GM12891 (cell line): ENCODE measurements at regions not wholly inside any gene's neighbourhood (a gene's known extent, or its start where the extent isn't known, plus 50 kb on each side); places are given as distances from the start of the nearest gene placed in this dataset.
A peak's percentile ranks its signal among the peaks of the same experiment; 100 is the strongest.

Source experiments
- DNase-seq: peaks from one replicate; pipeline ENCODE4 v3.0.0; 2011; ENCODE audit warnings: low spot score; ENCODE audit not compliant: insufficient read length
- FAIRE-seq: peaks from 2 replicates; lab custom pipeline; 2011; peaks lifted over from hg19 to GRCh38; lab: Jason Lieb, UNC
- PAX5 ChIP-seq: IDR thresholded peaks from 2 replicates; pipeline ENCODE4 v1.6.1; 2011; ENCODE audit warnings: low read length, moderate library complexity, mild to moderate bottlenecking; ENCODE audit not compliant: insufficient read depth, severe bottlenecking
- POLR2A ChIP-seq: IDR thresholded peaks from 2 replicates; pipeline ENCODE4 v1.6.1; 2011; ENCODE audit warnings: low read depth, low read length, control low read depth
- POLR2AphosphoS5 ChIP-seq: IDR thresholded peaks from 2 replicates; pipeline ENCODE4 v1.6.1; 2011; ENCODE audit warnings: low read depth, low read length, control low read depth
- POU2F2 ChIP-seq: IDR thresholded peaks from 2 replicates; pipeline ENCODE4 v1.6.1; 2011; ENCODE audit warnings: low read depth, mild to moderate bottlenecking, control low read depth, low read length, moderate library complexity
- SPI1 ChIP-seq: IDR thresholded peaks from 2 replicates; pipeline ENCODE4 v1.6.1; 2011; ENCODE audit warnings: low read depth, low read length, control low read depth
- TAF1 ChIP-seq: IDR thresholded peaks from 2 replicates; pipeline ENCODE4 v1.6.1; 2011; ENCODE audit warnings: low read depth, low read length, control low read depth

- FAIRE-seq, result no peak
- no peak for TF ChIP-seq TAF1
- TF ChIP-seq POLR2A, result no peak
- no peak for DNase-seq
Observed at GRCh38 chr12:107888789-107889188, 114.3 kb downstream of the ASCL4 start.

DNA sequence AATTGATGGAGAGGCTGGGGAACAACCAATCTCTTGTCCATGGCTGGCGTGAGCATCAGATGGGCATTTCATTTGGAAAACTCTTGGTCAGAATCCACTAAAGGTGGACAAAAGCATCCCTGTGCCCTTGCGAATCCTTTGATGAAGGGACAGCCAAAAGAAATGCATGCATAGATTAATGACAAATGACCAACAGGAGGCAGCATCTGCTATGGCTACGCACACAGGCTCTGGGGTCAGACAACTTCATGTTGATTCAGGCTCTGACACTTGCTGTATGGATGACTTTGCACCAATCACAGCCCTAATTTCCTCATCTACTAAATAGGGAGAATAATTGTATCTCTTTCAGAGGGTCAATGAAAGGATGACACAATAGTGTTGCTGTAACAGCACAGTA, 117.5 kb downstream of the ASCL4 start:
- FAIRE-seq (peak; percentile 23), DNase-seq (no peak)
- TF ChIP-seq POLR2A (no peak), PAX5 (no peak), POU2F2 (no peak), TAF1 (no peak), POLR2AphosphoS5 (no peak), SPI1 (no peak)

GRCh38 chr12:107894589-107894988, 120.1 kb downstream of the ASCL4 start:
- FAIRE-seq (no peak), DNase-seq (no peak)
- TF ChIP-seq SPI1 (no peak), POLR2AphosphoS5 (no peak), POU2F2 (no peak)

GRCh38 chr12:107895966-107896365, 121.5 kb downstream of the ASCL4 start:
- TF ChIP-seq POLR2A (no peak), SPI1 (no peak), POLR2AphosphoS5 (no peak), TAF1 (no peak), PAX5 (no peak), POU2F2 (no peak)
- FAIRE-seq, result no peak
- no peak for DNase-seq

DNA sequence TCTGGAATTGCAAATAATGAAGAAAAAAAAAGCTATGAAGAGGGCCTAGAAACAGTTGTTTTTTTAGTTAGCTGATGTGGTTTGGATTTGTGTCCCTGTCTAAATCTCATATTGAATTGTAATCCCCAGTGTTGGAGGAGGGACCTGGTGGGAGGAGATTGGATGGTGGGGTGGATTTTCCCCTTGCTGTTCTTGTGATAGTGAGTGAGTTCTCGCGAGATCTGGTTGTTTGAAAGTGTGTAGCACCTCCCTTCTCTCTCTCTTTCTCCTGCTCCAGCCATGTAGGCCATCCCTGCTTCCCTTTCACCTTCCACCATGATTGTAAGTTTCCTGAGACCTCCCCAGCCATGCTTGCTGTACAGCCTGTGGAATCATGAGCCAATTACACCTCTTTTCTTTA, 126.1 kb downstream of the ASCL4 start:
- TF ChIP-seq PAX5, result no peak
- DNase-seq, result no peak
- FAIRE-seq, result no peak

DNA sequence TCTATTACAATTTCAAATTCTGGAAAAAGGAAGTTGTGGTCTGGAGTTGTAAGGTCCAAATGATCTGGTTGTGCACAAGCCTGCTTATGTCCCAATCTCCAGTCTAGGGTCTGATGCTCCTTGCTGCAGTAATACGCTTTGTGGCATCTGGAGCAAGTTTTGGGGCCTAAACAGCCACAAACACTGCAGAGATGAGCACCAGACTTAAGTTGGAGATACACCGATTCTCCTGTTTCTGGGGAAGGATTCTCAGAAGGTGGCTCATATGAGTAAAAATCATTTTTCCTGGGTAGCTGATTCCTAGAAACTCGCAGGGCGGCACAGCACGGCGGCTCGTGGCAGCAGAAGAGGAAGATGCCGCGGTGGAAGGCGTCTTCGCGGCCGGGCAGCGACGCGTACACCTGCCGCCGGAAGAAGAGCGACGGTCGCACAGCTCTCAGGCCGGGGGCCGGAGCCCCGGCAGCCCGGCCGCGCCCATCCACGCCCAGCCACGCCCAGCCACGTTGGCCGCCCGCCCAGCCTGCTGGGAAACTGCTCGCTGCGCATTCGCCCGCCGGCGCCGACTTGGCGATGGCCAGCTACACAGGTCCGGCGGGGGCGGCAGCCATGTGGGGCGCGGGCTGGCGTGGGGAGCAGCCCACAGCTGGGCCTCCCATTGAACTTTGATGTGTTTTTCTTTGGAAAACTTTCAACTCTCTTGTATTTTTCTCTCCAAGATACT, 129.0 kb downstream of the ASCL4 start:
- FAIRE-seq, result peak; percentile 97
- TF ChIP-seq POLR2AphosphoS5 (no peak), POLR2A (0 out of 2 replicates have a peak, but pooled peaks have one; percentile 56), PAX5 (no peak), TAF1 (peak; percentile 24; the same call in 1 of the 2 replicates)
- DNase-seq, result peak; percentile 86

- FAIRE-seq (no peak), DNase-seq (no peak)
- TF ChIP-seq POU2F2 (no peak), SPI1 (no peak), PAX5 (no peak), POLR2A (no peak), POLR2AphosphoS5 (no peak), TAF1 (no peak)
Observed at GRCh38 chr12:107906707-107907106, 132.2 kb downstream of the ASCL4 start.

GRCh38 chr12:107912421-107913004, 138.0 kb downstream of the ASCL4 start:
- TF ChIP-seq SPI1 (no peak), POLR2AphosphoS5 (no peak), PAX5 (no peak), TAF1 (no peak), POLR2A (no peak), POU2F2 (no peak)
- FAIRE-seq (peak; percentile 80), DNase-seq (peak; percentile 70)

- no peak for FAIRE-seq
- DNase-seq, result no peak
- TF ChIP-seq POU2F2, result no peak
- TF ChIP-seq POLR2A, result no peak
- TF ChIP-seq POLR2AphosphoS5, result no peak
- TF ChIP-seq SPI1, result no peak
- TF ChIP-seq TAF1, result no peak
- TF ChIP-seq PAX5, result no peak
Observed at GRCh38 chr12:107914460-107914977, 140.0 kb downstream of the ASCL4 start.

DNA sequence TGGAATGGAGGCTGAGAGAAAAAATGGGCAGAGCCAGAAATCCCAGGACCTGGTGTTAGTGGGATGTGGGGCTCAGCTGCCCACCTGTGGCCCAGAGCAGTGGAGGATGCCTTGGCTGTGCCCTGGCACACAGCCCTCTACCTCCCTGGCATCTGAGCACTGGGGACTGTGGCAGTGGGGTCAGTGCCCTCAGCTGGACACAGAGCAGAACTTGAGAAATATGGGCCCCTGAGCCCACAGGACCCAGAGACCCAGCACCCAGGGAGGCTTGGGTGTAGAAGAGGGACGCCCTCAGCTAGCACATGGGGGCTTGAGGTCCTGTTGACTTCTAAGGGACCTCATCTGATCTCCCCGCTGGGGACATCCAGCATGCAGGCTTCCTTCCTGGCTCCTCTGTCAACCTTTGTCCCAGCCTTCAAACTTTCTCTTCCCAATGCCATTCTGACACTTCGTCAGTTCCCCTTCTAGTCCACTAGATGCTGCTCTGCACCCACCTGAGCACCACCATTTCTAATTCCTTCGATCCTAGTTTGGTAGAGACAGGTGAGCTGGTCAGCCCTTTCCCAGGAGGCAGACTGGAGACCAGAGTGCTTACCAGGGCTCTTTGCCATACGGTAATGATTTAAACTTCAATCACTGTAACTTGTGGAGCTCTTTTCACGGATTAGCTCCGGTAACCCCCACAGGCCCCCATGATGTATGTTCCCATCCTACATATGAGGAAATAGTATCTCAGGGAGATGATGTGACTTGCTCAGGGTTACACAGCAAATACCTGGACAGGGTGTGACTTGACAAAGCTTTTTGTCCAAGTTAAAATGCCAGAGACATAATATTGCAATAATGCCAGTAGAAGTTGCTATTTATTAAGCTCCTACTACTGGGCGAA, 143.7 kb downstream of the ASCL4 start:
- TF ChIP-seq SPI1 (no peak), POLR2A (no peak), PAX5 (no peak), TAF1 (no peak), POLR2AphosphoS5 (no peak), POU2F2 (no peak)

More for the DNA sequence above, 143.7 kb downstream of the ASCL4 start:
- DNase-seq, result no peak
- FAIRE-seq, result no peak
